Keratinocyte (primary cell): ENCODE measurements at regions not wholly inside any gene's neighbourhood (a gene's known extent, or its start where the extent isn't known, plus 50 kb on each side); places are given as distances from the start of the nearest gene placed in this dataset.

Source experiments
- DNase-seq: peaks from one replicate; pipeline ENCODE4 v3.0.0-alpha.2; 2011; ENCODE audit warnings: low read depth, missing footprints, low spot score
- FAIRE-seq: peaks from 2 replicates; lab custom pipeline; 2011; peaks lifted over from hg19 to GRCh38; lab: Jason Lieb, UNC
- H2AFZ ChIP-seq: 2 replicates; pipeline ENCODE4 v1.6.0; 2012; ENCODE audit warnings: low read length, control low read depth, inconsistent platforms; ENCODE audit not compliant: control insufficient read depth
- H3K27ac ChIP-seq: 2 replicates; pipeline ENCODE4 v1.5.1; 2011; ENCODE audit warnings: low read length; ENCODE audit not compliant: control insufficient read depth, insufficient read depth
- H3K27me3 ChIP-seq: 3 replicates; pipeline ENCODE4 v1.6.0; 2011; ENCODE audit warnings: low read length; ENCODE audit not compliant: control insufficient read depth, insufficient read depth; ENCODE audit errors: extremely low read depth
- H3K36me3 ChIP-seq, 2 experiments: 2 replicates in 1 of 2; 3 replicates in 1 of 2; pipeline ENCODE4 v1.5.1; 2011; ENCODE audit warnings: low read length in 2 of 2, mild to moderate bottlenecking in 1 of 2; ENCODE audit not compliant: control insufficient read depth in 2 of 2, insufficient read depth in 2 of 2; ENCODE audit errors: extremely low read depth in 1 of 2
- H3K4me1 ChIP-seq: 3 replicates; pipeline ENCODE4 v1.5.1; 2011; ENCODE audit warnings: low read length; ENCODE audit not compliant: control insufficient read depth, insufficient read depth; ENCODE audit errors: extremely low read depth
- H3K4me2 ChIP-seq: 3 replicates; pipeline ENCODE4 v1.6.0; 2011; ENCODE audit warnings: low read depth, low read length; ENCODE audit not compliant: control insufficient read depth, insufficient read depth; ENCODE audit errors: extremely low read depth
- H3K4me3 ChIP-seq, 3 experiments: fragments of 200-600 bp in 1 of 3; sonication (generic) in 1 of 3; 2 replicates in 2 of 3; 3 replicates in 1 of 3; pipeline ENCODE4 v1.5.1; 2011 to 2016; ENCODE audit warnings: low read length in 3 of 3, mild to moderate bottlenecking in 3 of 3, control low read depth in 2 of 3, inconsistent platforms in 1 of 3, low read depth in 1 of 3, mixed read lengths in 1 of 3, mixed run types in 1 of 3, moderate library complexity in 1 of 3; ENCODE audit not compliant: control insufficient read depth in 2 of 3, insufficient read depth in 2 of 3; ENCODE audit errors: extremely low read depth in 1 of 3
- H3K79me2 ChIP-seq: 2 replicates; pipeline ENCODE4 v1.6.0; 2012; ENCODE audit warnings: low read length; ENCODE audit not compliant: control insufficient read depth, insufficient read depth
- H3K9ac ChIP-seq: 3 replicates; pipeline ENCODE4 v1.6.0; 2011; ENCODE audit warnings: low read length; ENCODE audit not compliant: control insufficient read depth, insufficient read depth; ENCODE audit errors: extremely low read depth
- H3K9me1 ChIP-seq: 3 replicates; pipeline ENCODE4 v1.6.0; 2011; ENCODE audit warnings: low read length; ENCODE audit not compliant: control insufficient read depth, insufficient read depth; ENCODE audit errors: extremely low read depth
- H3K9me3 ChIP-seq: 2 replicates; pipeline ENCODE4 v1.5.1; 2012; ENCODE audit warnings: low read depth, low read length; ENCODE audit not compliant: control insufficient read depth
- H4K20me1 ChIP-seq: 3 replicates; pipeline ENCODE4 v1.6.0; 2011; ENCODE audit warnings: low read length; ENCODE audit not compliant: control insufficient read depth, insufficient read depth; ENCODE audit errors: extremely low read depth
- CTCF ChIP-seq, 3 experiments: IDR thresholded peaks in 1 of 3; conservative IDR thresholded peaks in 1 of 3; optimal IDR thresholded peaks in 1 of 3; 2 replicates in 2 of 3; 3 replicates in 1 of 3; pipeline versions ENCODE3 to v1.5.1; 2011; ENCODE audit warnings: low read length in 3 of 3, mild to moderate bottlenecking in 3 of 3, moderate library complexity in 2 of 3, control low read depth in 1 of 3, inconsistent platforms in 1 of 3; ENCODE audit not compliant: insufficient read depth in 2 of 3; ENCODE audit errors: extremely low read depth in 1 of 3
- EZH2 ChIP-seq: IDR thresholded peaks from one replicate; pipeline ENCODE4 v1.6.1; 2012; ENCODE audit warnings: inconsistent platforms, mild to moderate bottlenecking, low read length, moderate library complexity
- dilution Hi-C: fragments of 300-500 bp; cut with MboI; formaldehyde crosslinking; loops from one replicate; pipeline ENCODE4 v1.7.0; 2020; ENCODE audit warnings: low sequenced_read_pairs; ENCODE audit not compliant: extremely low pct_ligation_motif_present

GRCh38 chr12:13668880-13669279, 312.5 kb downstream of the GRIN2B start:
- H3K4me2 ChIP-seq: no peak overlapping the region
- no peak overlapping the region for H3K27ac ChIP-seq
- no peaks in the 10 kb centered on the region for H3K36me3 ChIP-seq
- no peak for FAIRE-seq
- H3K79me2 ChIP-seq: no peaks in the 10 kb centered on the region
- TF ChIP-seq EZH2 (no peak), CTCF (optimal IDR thresholded peaks at IDR 0.05 in 1 of 3, IDR thresholded peaks at IDR 0.05 in 1 of 3, conservative IDR thresholded peaks at IDR 0.05 in 1 of 3; ENCODE audit: extremely low read depth in 1 of 3, insufficient read depth in 2 of 3, low read length in 3 of 3) (no peak)
- no peaks in the 10 kb centered on the region for H3K4me1 ChIP-seq
- no peaks in the 10 kb centered on the region for H3K27me3 ChIP-seq
- no peak for DNase-seq
- no peaks in the 10 kb centered on the region for H4K20me1 ChIP-seq
- H2AFZ ChIP-seq: no peak overlapping the region
- dilution Hi-C loops: no loop called here
- no peaks in the 10 kb centered on the region for H3K9me3 ChIP-seq
- H3K9me1 ChIP-seq: no peaks in the 10 kb centered on the region
- no peak overlapping the region for H3K4me3 ChIP-seq
- no peak overlapping the region for H3K9ac ChIP-seq

- H3K79me2 ChIP-seq: no peaks in the 10 kb centered on the region
- H3K4me2 ChIP-seq: no peak overlapping the region
- H3K4me3 ChIP-seq: no peak overlapping the region
- TF ChIP-seq CTCF (optimal IDR thresholded peaks at IDR 0.05 in 1 of 3, IDR thresholded peaks at IDR 0.05 in 1 of 3, conservative IDR thresholded peaks at IDR 0.05 in 1 of 3; ENCODE audit: extremely low read depth in 1 of 3, insufficient read depth in 2 of 3, low read length in 3 of 3): no peak
- TF ChIP-seq EZH2: no peak
- no peak overlapping the region for H2AFZ ChIP-seq
- no peak overlapping the region for H3K9ac ChIP-seq
- DNase-seq (no peak), FAIRE-seq (no peak)
- H3K27me3 ChIP-seq: no peaks in the 10 kb centered on the region
- dilution Hi-C loops: no loop called here
- H3K9me1 ChIP-seq: no peaks in the 10 kb centered on the region
- no peak overlapping the region for H3K27ac ChIP-seq
- no peaks in the 10 kb centered on the region for H4K20me1 ChIP-seq
- H3K36me3 ChIP-seq: no peaks in the 10 kb centered on the region
- H3K4me1 ChIP-seq: no peaks in the 10 kb centered on the region
- no peaks in the 10 kb centered on the region for H3K9me3 ChIP-seq
Measured at GRCh38 chr12:13666806-13667205, 314.6 kb downstream of the GRIN2B start.
